HG03457 (cell line): ENCODE measurements at regions not wholly inside any gene's neighbourhood (a gene's known extent, or its start where the extent isn't known, plus 50 kb on each side); places are given as distances from the start of the nearest gene placed in this dataset.
A peak's percentile ranks its signal among the peaks of the same experiment; 100 is the strongest.
"Not testable (repeated sequence)": the region's sequence is repeated elsewhere in the genome, so short reads cannot be mapped to it uniquely, and the experiment has no call there.

Experiments
- ATAC-seq: cut with Tn5 transposase; IDR thresholded peaks from one replicate; pipeline ENCODE4 v1.9.1; 2021; ENCODE audit warnings: moderate number of reproducible peaks; ENCODE audit not compliant: unreplicated experiment

GRCh38 chr6:27747637-27748036 is 164.6 kb downstream of the OR2B2 start:
- ATAC-seq = no peak

GRCh38 chr6:27746860-27747259 is 165.3 kb downstream of the OR2B2 start:
- ATAC-seq = not testable (repeated sequence)

GRCh38 chr6:27743787-27744186 is 168.4 kb downstream of the OR2B2 start:
- ATAC-seq = no peak

- no peak for ATAC-seq
Observed at GRCh38 chr6:27742833-27743573, 169.2 kb downstream of the OR2B2 start.

GRCh38 chr6:27739902-27740301 is 172.3 kb downstream of the OR2B2 start:
- not testable (repeated sequence) for ATAC-seq

- ATAC-seq = no peak
Observed at GRCh38 chr6:27736686-27737085, 175.5 kb downstream of the OR2B2 start.

- ATAC-seq = no peak
Observed at GRCh38 chr6:27728442-27728841, 183.8 kb downstream of the OR2B2 start.

- no peak for ATAC-seq
Observed at GRCh38 chr6:27726619-27727023, 185.6 kb downstream of the OR2B2 start.

GRCh38 chr6:27720607-27721580 is 191.3 kb downstream of the OR2B2 start:
- no peak for ATAC-seq

GRCh38 chr6:27719039-27719438 is 193.2 kb downstream of the OR2B2 start:
- not testable (repeated sequence) for ATAC-seq

- no peak for ATAC-seq
Observed at GRCh38 chr6:27706431-27706830, 205.8 kb downstream of the OR2B2 start.

GRCh38 chr6:27700337-27700736 is 211.9 kb downstream of the OR2B2 start:
- ATAC-seq = no peak

GRCh38 chr6:27694547-27694874 is 217.7 kb downstream of the OR2B2 start:
- ATAC-seq = no peak

GRCh38 chr6:27693766-27694546 is 218.2 kb downstream of the OR2B2 start:
- no peak for ATAC-seq

- ATAC-seq = not testable (repeated sequence)
Observed at GRCh38 chr6:27692133-27692532, 219.2 kb upstream of the ZNF184 start.

GRCh38 chr6:27688014-27688586 is 215.2 kb upstream of the ZNF184 start:
- peak; percentile 49 for ATAC-seq

GRCh38 chr6:27687154-27688013 is 214.5 kb upstream of the ZNF184 start:
- ATAC-seq = peak; percentile 45

- no peak for ATAC-seq
Observed at GRCh38 chr6:27685279-27685678, 212.4 kb upstream of the ZNF184 start.

- ATAC-seq = no peak
Observed at GRCh38 chr6:27684264-27685211, 211.6 kb upstream of the ZNF184 start.
